SK-MEL-5 (cell line): ENCODE measurements at regions not wholly inside any gene's neighbourhood (a gene's known extent, or its start where the extent isn't known, plus 50 kb on each side); places are given as distances from the start of the nearest gene placed in this dataset.
"Not testable (repeated sequence)": the region's sequence is repeated elsewhere in the genome, so short reads cannot be mapped to it uniquely, and the experiment has no call there.

Experiments
- DNase-seq: peaks from one replicate; pipeline ENCODE4 v3.0.0-alpha.2; 2016; ENCODE audit warnings: low read depth, low spot score
- in situ Hi-C: cut with HindIII; loops from 2 replicates; pipeline ENCODE4 v1.10.0; 2016; ENCODE audit warnings: low sequenced_read_pairs, high pct_unique_total_duplicates, low pct_unique_long_range_greater_than_20kb

- in situ Hi-C loops, result no loop called here
- DNase-seq, result peak; percentile 11
These were observed 93.7 kb downstream of the DHRS2 start for GRCh38 chr14:23729720-23730387.

- DNase-seq, result no peak
- in situ Hi-C loops, result no loop called here
These were observed 99.2 kb downstream of the DHRS2 start for GRCh38 chr14:23735394-23735793.

GRCh38 chr14:23744368-23744767, 108.2 kb downstream of the DHRS2 start:
- in situ Hi-C loops, DNase-seq: not testable (repeated sequence)

GRCh38 chr14:23750357-23750756, 114.2 kb downstream of the DHRS2 start:
- no peak for DNase-seq
- in situ Hi-C loops, result no loop called here

- in situ Hi-C loops, result no loop called here
- no peak for DNase-seq
These were observed 115.5 kb downstream of the DHRS2 start for GRCh38 chr14:23751616-23752015.

- in situ Hi-C loops, result no loop called here
- no peak for DNase-seq
These were observed 127.2 kb downstream of the DHRS2 start for GRCh38 chr14:23763394-23763793.

GRCh38 chr14:23766737-23767401, 130.7 kb downstream of the DHRS2 start:
- in situ Hi-C loops, result no loop called here

GRCh38 chr14:23769221-23769728, 133.1 kb downstream of the DHRS2 start:
- peak; percentile 42 for DNase-seq
- in situ Hi-C loops, result not testable (repeated sequence)

More at GRCh38 chr14:23766737-23767401, 130.7 kb downstream of the DHRS2 start:
- no peak for DNase-seq

- DNase-seq, result no peak
- in situ Hi-C loops, result no loop called here
These were observed 137.8 kb downstream of the DHRS2 start for GRCh38 chr14:23773981-23774380.

GRCh38 chr14:23776296-23776695, 140.1 kb downstream of the DHRS2 start:
- in situ Hi-C loops, result no loop called here

GRCh38 chr14:23785208-23785607, 149.0 kb downstream of the DHRS2 start:
- no peak for DNase-seq
- in situ Hi-C loops, result no loop called here

More at GRCh38 chr14:23776296-23776695, 140.1 kb downstream of the DHRS2 start:
- no peak for DNase-seq

GRCh38 chr14:23787436-23787835, 151.3 kb downstream of the DHRS2 start:
- no peak for DNase-seq
- in situ Hi-C loops, result no loop called here

GRCh38 chr14:23789696-23790095, 153.5 kb downstream of the DHRS2 start:
- in situ Hi-C loops, result no loop called here

GRCh38 chr14:23793532-23793931, 157.4 kb downstream of the DHRS2 start:
- DNase-seq, result no peak
- in situ Hi-C loops, result no loop called here

More at GRCh38 chr14:23789696-23790095, 153.5 kb downstream of the DHRS2 start:
- no peak for DNase-seq

GRCh38 chr14:23800811-23801210, 152.8 kb upstream of the DHRS4 start:
- in situ Hi-C loops, result no loop called here
- DNase-seq, result no peak

GRCh38 chr14:23801766-23802165, 151.8 kb upstream of the DHRS4 start:
- no peak for DNase-seq
- in situ Hi-C loops, result no loop called here

GRCh38 chr14:23804817-23805216, 148.8 kb upstream of the DHRS4 start:
- DNase-seq, result no peak
- in situ Hi-C loops, result no loop called here

GRCh38 chr14:23805761-23806160, 147.8 kb upstream of the DHRS4 start:
- in situ Hi-C loops, result no loop called here
- DNase-seq, result no peak
